ENCODE measurements at regions not wholly inside any gene's neighbourhood (a gene's known extent, or its start where the extent isn't known, plus 50 kb on each side); places are given as distances from the start of the nearest gene placed in this dataset.

GRCh38 chr3:72421126-72421525 is 427.1 kb downstream of the SHQ1 start:
- no peak overlapping the region for H3K9ac ChIP-seq (ENCODE audit: low read length)
- no peaks in the 10 kb centered on the region for H3K4me1 ChIP-seq (ENCODE audit: control insufficient read depth, insufficient read depth, low read length)
- no peaks in the 10 kb centered on the region for H3K36me3 ChIP-seq (ENCODE audit: control insufficient read depth, insufficient read depth, low read length)
- H3K27me3 ChIP-seq (ENCODE audit: control insufficient read depth, insufficient read depth, low read length) = no peaks in the 10 kb centered on the region
- H3K4me3 ChIP-seq (ENCODE audit: low read length) = no peak overlapping the region
- no peaks in the 10 kb centered on the region for H3K9me3 ChIP-seq (ENCODE audit: control insufficient read depth, low read length)

GRCh38 chr3:72418856-72419255 is 429.4 kb downstream of the SHQ1 start:
- no peaks in the 10 kb centered on the region for H3K36me3 ChIP-seq (ENCODE audit: control insufficient read depth, insufficient read depth, low read length)
- H3K9me3 ChIP-seq (ENCODE audit: control insufficient read depth, low read length) = no peaks in the 10 kb centered on the region
- no peaks in the 10 kb centered on the region for H3K27me3 ChIP-seq (ENCODE audit: control insufficient read depth, insufficient read depth, low read length)
- H3K4me3 ChIP-seq (ENCODE audit: low read length) = no peak overlapping the region
- no peak overlapping the region for H3K9ac ChIP-seq (ENCODE audit: low read length)
- H3K4me1 ChIP-seq (ENCODE audit: control insufficient read depth, insufficient read depth, low read length) = no peaks in the 10 kb centered on the region

GRCh38 chr3:72418244-72418643 is 430.0 kb downstream of the SHQ1 start:
- Histone ChIP-seq H3K27me3 (ENCODE audit: control insufficient read depth, insufficient read depth, low read length) (no peaks in the 10 kb centered on the region), H3K9me3 (ENCODE audit: control insufficient read depth, low read length) (no peaks in the 10 kb centered on the region), H3K4me1 (ENCODE audit: control insufficient read depth, insufficient read depth, low read length) (peaks cover 3% of the 10 kb centered on the region), H3K36me3 (ENCODE audit: control insufficient read depth, insufficient read depth, low read length) (no peaks in the 10 kb centered on the region), H3K9ac (ENCODE audit: low read length) (no peak overlapping the region), H3K4me3 (ENCODE audit: low read length) (no peak overlapping the region)

- no peak overlapping the region for H3K9ac ChIP-seq (ENCODE audit: low read length)
- no peak overlapping the region for H3K4me3 ChIP-seq (ENCODE audit: low read length)
- H3K27me3 ChIP-seq (ENCODE audit: control insufficient read depth, insufficient read depth, low read length) = no peaks in the 10 kb centered on the region
- H3K4me1 ChIP-seq (ENCODE audit: control insufficient read depth, insufficient read depth, low read length) = peaks cover 22% of the 10 kb centered on the region
- no peaks in the 10 kb centered on the region for H3K9me3 ChIP-seq (ENCODE audit: control insufficient read depth, low read length)
- no peaks in the 10 kb centered on the region for H3K36me3 ChIP-seq (ENCODE audit: control insufficient read depth, insufficient read depth, low read length)
Measured at GRCh38 chr3:72414481-72415016, 433.7 kb downstream of the SHQ1 start.

- no peaks in the 10 kb centered on the region for H3K9me3 ChIP-seq (ENCODE audit: control insufficient read depth, low read length)
- H3K36me3 ChIP-seq (ENCODE audit: control insufficient read depth, insufficient read depth, low read length) = no peaks in the 10 kb centered on the region
- H3K4me1 ChIP-seq (ENCODE audit: control insufficient read depth, insufficient read depth, low read length) = peaks cover 22% of the 10 kb centered on the region
- no peak overlapping the region for H3K4me3 ChIP-seq (ENCODE audit: low read length)
- H3K9ac ChIP-seq (ENCODE audit: low read length) = no peak overlapping the region
- H3K27me3 ChIP-seq (ENCODE audit: control insufficient read depth, insufficient read depth, low read length) = no peaks in the 10 kb centered on the region
Measured at GRCh38 chr3:72413228-72413627, 435.0 kb downstream of the SHQ1 start.

GRCh38 chr3:72412340-72412956 is 435.8 kb downstream of the SHQ1 start:
- Histone ChIP-seq H3K27me3 (ENCODE audit: control insufficient read depth, insufficient read depth, low read length) (no peaks in the 10 kb centered on the region), H3K4me1 (ENCODE audit: control insufficient read depth, insufficient read depth, low read length) (peaks cover 22% of the 10 kb centered on the region), H3K9me3 (ENCODE audit: control insufficient read depth, low read length) (no peaks in the 10 kb centered on the region), H3K4me3 (ENCODE audit: low read length) (no peak overlapping the region), H3K9ac (ENCODE audit: low read length) (no peak overlapping the region), H3K36me3 (ENCODE audit: control insufficient read depth, insufficient read depth, low read length) (no peaks in the 10 kb centered on the region)

GRCh38 chr3:72411843-72412242 is 436.4 kb downstream of the SHQ1 start:
- peaks cover 22% of the 10 kb centered on the region for H3K4me1 ChIP-seq (ENCODE audit: control insufficient read depth, insufficient read depth, low read length)
- H3K9ac ChIP-seq (ENCODE audit: low read length) = no peak overlapping the region

GRCh38 chr3:72411126-72411525 is 437.1 kb downstream of the SHQ1 start:
- Histone ChIP-seq H3K27me3 (ENCODE audit: control insufficient read depth, insufficient read depth, low read length) (no peaks in the 10 kb centered on the region), H3K4me3 (ENCODE audit: low read length) (no peak overlapping the region), H3K9me3 (ENCODE audit: control insufficient read depth, low read length) (no peaks in the 10 kb centered on the region), H3K4me1 (ENCODE audit: control insufficient read depth, insufficient read depth, low read length) (peaks cover 22% of the 10 kb centered on the region), H3K9ac (ENCODE audit: low read length) (no peak overlapping the region), H3K36me3 (ENCODE audit: control insufficient read depth, insufficient read depth, low read length) (no peaks in the 10 kb centered on the region)

More at GRCh38 chr3:72411843-72412242, 436.4 kb downstream of the SHQ1 start:
- Histone ChIP-seq H3K36me3 (ENCODE audit: control insufficient read depth, insufficient read depth, low read length) (no peaks in the 10 kb centered on the region), H3K4me3 (ENCODE audit: low read length) (no peak overlapping the region), H3K9me3 (ENCODE audit: control insufficient read depth, low read length) (no peaks in the 10 kb centered on the region), H3K27me3 (ENCODE audit: control insufficient read depth, insufficient read depth, low read length) (no peaks in the 10 kb centered on the region)

- H3K36me3 ChIP-seq (ENCODE audit: control insufficient read depth, insufficient read depth, low read length) = no peaks in the 10 kb centered on the region
- H3K4me3 ChIP-seq (ENCODE audit: low read length) = no peak overlapping the region
- peaks cover 22% of the 10 kb centered on the region for H3K4me1 ChIP-seq (ENCODE audit: control insufficient read depth, insufficient read depth, low read length)
- no peaks in the 10 kb centered on the region for H3K27me3 ChIP-seq (ENCODE audit: control insufficient read depth, insufficient read depth, low read length)
- H3K9me3 ChIP-seq (ENCODE audit: control insufficient read depth, low read length) = no peaks in the 10 kb centered on the region
- H3K9ac ChIP-seq (ENCODE audit: low read length) = no peak overlapping the region
Measured at GRCh38 chr3:72408983-72409779, 439.1 kb downstream of the SHQ1 start.

- Histone ChIP-seq H3K4me3 (ENCODE audit: low read length) (no peak overlapping the region), H3K4me1 (ENCODE audit: control insufficient read depth, insufficient read depth, low read length) (peaks cover 16% of the 10 kb centered on the region), H3K27me3 (ENCODE audit: control insufficient read depth, insufficient read depth, low read length) (no peaks in the 10 kb centered on the region), H3K36me3 (ENCODE audit: control insufficient read depth, insufficient read depth, low read length) (no peaks in the 10 kb centered on the region), H3K9ac (ENCODE audit: low read length) (no peak overlapping the region), H3K9me3 (ENCODE audit: control insufficient read depth, low read length) (no peaks in the 10 kb centered on the region)
Measured at GRCh38 chr3:72407766-72408165, 440.5 kb downstream of the SHQ1 start.

- Histone ChIP-seq H3K4me1 (ENCODE audit: control insufficient read depth, insufficient read depth, low read length) (peaks cover 7% of the 10 kb centered on the region), H3K9ac (ENCODE audit: low read length) (no peak overlapping the region), H3K27me3 (ENCODE audit: control insufficient read depth, insufficient read depth, low read length) (no peaks in the 10 kb centered on the region), H3K4me3 (ENCODE audit: low read length) (no peak overlapping the region), H3K9me3 (ENCODE audit: control insufficient read depth, low read length) (no peaks in the 10 kb centered on the region), H3K36me3 (ENCODE audit: control insufficient read depth, insufficient read depth, low read length) (no peaks in the 10 kb centered on the region)
Measured at GRCh38 chr3:72405943-72406566, 442.2 kb downstream of the SHQ1 start.

- H3K36me3 ChIP-seq (ENCODE audit: control insufficient read depth, insufficient read depth, low read length) = no peaks in the 10 kb centered on the region
- H3K9me3 ChIP-seq (ENCODE audit: control insufficient read depth, low read length) = no peaks in the 10 kb centered on the region
- H3K4me1 ChIP-seq (ENCODE audit: control insufficient read depth, insufficient read depth, low read length) = no peaks in the 10 kb centered on the region
- H3K4me3 ChIP-seq (ENCODE audit: low read length) = no peak overlapping the region
- no peak overlapping the region for H3K9ac ChIP-seq (ENCODE audit: low read length)
- H3K27me3 ChIP-seq (ENCODE audit: control insufficient read depth, insufficient read depth, low read length) = no peaks in the 10 kb centered on the region
Measured at GRCh38 chr3:72401005-72401545, 447.2 kb downstream of the SHQ1 start.

Measured in mucosa of stomach (tissue), 1 donor.